Suprapubic skin (tissue), 4 donors: ENCODE measurements at regions not wholly inside any gene's neighbourhood (a gene's known extent, or its start where the extent isn't known, plus 50 kb on each side); places are given as distances from the start of the nearest gene placed in this dataset.

Experiments
- DNase-seq, 2 donors: peaks; one replicate each; pipeline ENCODE4 v3.0.0-alpha.2; 2019; ENCODE audit warnings: low spot score in 2 of 2
- H3K27ac ChIP-seq: fragments of 200-600 bp; sonication (generic); one replicate; pipeline ENCODE4 v1.5.1; 2019
- H3K27me3 ChIP-seq: fragments of 200-600 bp; sonication (generic); one replicate; pipeline ENCODE4 v1.5.1; 2019
- H3K36me3 ChIP-seq: fragments of 200-600 bp; sonication (generic); one replicate; pipeline ENCODE4 v1.5.1; 2019
- H3K4me1 ChIP-seq: fragments of 200-600 bp; sonication (generic); one replicate; pipeline ENCODE4 v1.5.1; 2019
- H3K4me3 ChIP-seq: fragments of 200-600 bp; sonication (generic); one replicate; pipeline ENCODE4 v1.5.1; 2019; ENCODE audit warnings: mild to moderate bottlenecking
- H3K9me3 ChIP-seq: fragments of 200-600 bp; sonication (generic); one replicate; pipeline ENCODE4 v1.5.1; 2019
- EP300 ChIP-seq: sonication (generic); formaldehyde crosslinking; IDR thresholded peaks from one replicate; pipeline ENCODE4 v1.6.1; 2017; ENCODE audit warnings: antibody characterized with exemption
- POLR2A ChIP-seq, 2 donors: fragments of 450-650 bp; IDR thresholded peaks; one replicate each; pipeline ENCODE4 v1.6.1; 2017; ENCODE audit warnings: antibody characterized with exemption in 2 of 2, mild to moderate bottlenecking in 2 of 2, moderate library complexity in 2 of 2
- POLR2AphosphoS5 ChIP-seq, 3 donors: sonication (generic); formaldehyde crosslinking; IDR thresholded peaks; one replicate each; pipeline ENCODE4 v1.6.1; 2017; ENCODE audit warnings: antibody characterized with exemption in 3 of 3
- WGBS: methylation state at CpG from one replicate; pipeline ENCODE4 v1.1.5; 2018; 5-methylcytosine and 5-hydroxymethylcytosine counted together
- TF ChIP-seq, protein P1 (sequence below), 2 donors: fragments of 200-600 bp in 1 of 2; fragments of 450-650 bp in 1 of 2; sonication (generic) in 1 of 2; IDR thresholded peaks; one replicate each; pipeline ENCODE4 v1.5.1; 2016 to 2019; ENCODE audit warnings: antibody characterized with exemption in 2 of 2, mild to moderate bottlenecking in 1 of 2, moderate library complexity in 1 of 2

DNA sequence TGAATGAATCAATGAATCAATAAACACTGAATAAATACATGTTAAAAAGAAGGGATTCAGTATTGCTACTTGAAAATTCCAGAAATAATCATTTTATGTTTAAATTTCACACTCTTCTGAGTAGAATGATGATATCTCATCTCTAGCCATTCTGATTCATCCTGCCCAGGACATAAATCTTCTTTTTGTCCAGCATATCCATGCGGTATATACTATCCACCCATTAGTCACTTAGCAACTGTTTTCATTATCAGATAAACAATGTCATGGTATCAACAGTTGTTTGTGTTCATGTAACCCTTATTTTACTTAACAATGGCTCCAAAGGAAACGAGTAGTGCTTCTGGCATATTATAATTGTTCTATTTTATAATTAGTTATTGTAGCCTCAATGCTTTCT, 432.4 kb upstream of the SMC2 start:
- Histone ChIP-seq H3K9me3 (peaks cover 5% of the 10 kb centered on the region), H3K36me3 (no peaks in the 10 kb centered on the region), H3K4me1 (no peaks in the 10 kb centered on the region), H3K4me3 (no peak overlapping the region), H3K27me3 (no peaks in the 10 kb centered on the region), H3K27ac (no peak overlapping the region)
- 71% methylated on average over 2 of the region's 2 CpGs for WGBS
- no peak for TF ChIP-seq POLR2A (IDR thresholded peaks at IDR 0.05)
- TF ChIP-seq POLR2AphosphoS5 (IDR thresholded peaks at IDR 0.05): no peak
- TF ChIP-seq, protein P1, sequence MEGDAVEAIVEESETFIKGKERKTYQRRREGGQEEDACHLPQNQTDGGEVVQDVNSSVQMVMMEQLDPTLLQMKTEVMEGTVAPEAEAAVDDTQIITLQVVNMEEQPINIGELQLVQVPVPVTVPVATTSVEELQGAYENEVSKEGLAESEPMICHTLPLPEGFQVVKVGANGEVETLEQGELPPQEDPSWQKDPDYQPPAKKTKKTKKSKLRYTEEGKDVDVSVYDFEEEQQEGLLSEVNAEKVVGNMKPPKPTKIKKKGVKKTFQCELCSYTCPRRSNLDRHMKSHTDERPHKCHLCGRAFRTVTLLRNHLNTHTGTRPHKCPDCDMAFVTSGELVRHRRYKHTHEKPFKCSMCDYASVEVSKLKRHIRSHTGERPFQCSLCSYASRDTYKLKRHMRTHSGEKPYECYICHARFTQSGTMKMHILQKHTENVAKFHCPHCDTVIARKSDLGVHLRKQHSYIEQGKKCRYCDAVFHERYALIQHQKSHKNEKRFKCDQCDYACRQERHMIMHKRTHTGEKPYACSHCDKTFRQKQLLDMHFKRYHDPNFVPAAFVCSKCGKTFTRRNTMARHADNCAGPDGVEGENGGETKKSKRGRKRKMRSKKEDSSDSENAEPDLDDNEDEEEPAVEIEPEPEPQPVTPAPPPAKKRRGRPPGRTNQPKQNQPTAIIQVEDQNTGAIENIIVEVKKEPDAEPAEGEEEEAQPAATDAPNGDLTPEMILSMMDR (IDR thresholded peaks at IDR 0.05): no peak
- TF ChIP-seq EP300: no peak
- DNase-seq: no peak

DNA sequence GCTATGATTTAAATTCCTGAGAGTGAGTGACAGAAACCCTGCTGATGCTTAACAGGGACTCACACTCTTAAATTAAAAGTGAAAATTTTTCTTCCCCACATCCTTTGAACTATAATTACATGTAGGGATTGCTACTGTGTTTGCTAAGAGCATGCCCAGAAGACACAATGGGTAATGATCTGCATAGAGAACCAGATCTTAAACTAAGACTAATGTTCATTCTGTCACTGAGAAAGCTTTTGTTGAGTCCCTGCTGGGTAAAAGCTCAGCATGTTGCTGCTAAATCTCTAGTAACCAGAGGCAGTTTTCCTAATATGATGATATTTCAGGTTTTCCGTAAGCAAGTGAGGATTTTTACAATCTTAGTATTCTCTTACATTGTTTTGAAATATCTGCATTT, 424.8 kb upstream of the SMC2 start:
- H3K36me3 ChIP-seq: no peaks in the 10 kb centered on the region
- no peaks in the 10 kb centered on the region for H3K4me1 ChIP-seq
- no peak overlapping the region for H3K27ac ChIP-seq
- 86% methylated on average over 1 of the region's 1 CpG for whole genome bisulfite sequencing
- H3K27me3 ChIP-seq: no peaks in the 10 kb centered on the region
- TF ChIP-seq, protein P1 (IDR thresholded peaks at IDR 0.05): no peak
- TF ChIP-seq POLR2A (IDR thresholded peaks at IDR 0.05): no peak
- no peak for TF ChIP-seq EP300
- no peak for TF ChIP-seq POLR2AphosphoS5 (IDR thresholded peaks at IDR 0.05)
- H3K4me3 ChIP-seq: no peak overlapping the region
- DNase-seq: no peak
- H3K9me3 ChIP-seq: no peaks in the 10 kb centered on the region

- H3K9me3 ChIP-seq: no peaks in the 10 kb centered on the region
- no peak overlapping the region for H3K27ac ChIP-seq
- H3K4me1 ChIP-seq: no peaks in the 10 kb centered on the region
- no peak overlapping the region for H3K4me3 ChIP-seq
- no peaks in the 10 kb centered on the region for H3K27me3 ChIP-seq
- H3K36me3 ChIP-seq: no peaks in the 10 kb centered on the region
- no peak for DNase-seq
- TF ChIP-seq POLR2AphosphoS5 (IDR thresholded peaks at IDR 0.05) (no peak), EP300 (no peak), POLR2A (IDR thresholded peaks at IDR 0.05) (no peak)
- TF ChIP-seq, protein P1 (IDR thresholded peaks at IDR 0.05): no peak
Observed at GRCh38 chr9:103674271-103674670, 419.8 kb upstream of the SMC2 start.

DNA sequence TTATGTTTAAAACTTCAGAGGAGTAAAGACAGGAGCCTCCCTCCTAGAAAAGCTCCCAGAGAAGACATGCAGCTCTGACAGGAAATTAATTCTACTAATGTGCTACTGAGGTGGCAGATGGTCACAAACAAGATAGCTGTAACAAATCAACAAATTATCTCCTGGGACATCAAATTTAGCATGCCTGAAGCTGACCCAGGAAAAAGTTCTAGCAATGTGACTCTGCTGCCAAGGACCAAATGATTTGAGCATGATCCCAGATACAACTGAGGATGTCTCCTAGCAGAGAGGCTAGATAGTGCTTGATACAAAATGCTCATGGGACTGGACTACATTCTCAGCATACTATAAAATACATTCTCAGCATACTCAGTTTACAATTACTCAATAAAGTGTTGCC, 413.5 kb upstream of the SMC2 start:
- Histone ChIP-seq H3K4me1 (no peaks in the 10 kb centered on the region), H3K27me3 (no peaks in the 10 kb centered on the region), H3K4me3 (no peak overlapping the region), H3K27ac (no peak overlapping the region), H3K36me3 (no peaks in the 10 kb centered on the region), H3K9me3 (no peaks in the 10 kb centered on the region)
- TF ChIP-seq POLR2AphosphoS5 (IDR thresholded peaks at IDR 0.05) (no peak), POLR2A (IDR thresholded peaks at IDR 0.05) (no peak), EP300 (no peak)
- TF ChIP-seq, protein P1 (IDR thresholded peaks at IDR 0.05): no peak
- no peak for DNase-seq

GRCh38 chr9:103681435-103681834, 412.7 kb upstream of the SMC2 start:
- no peak for DNase-seq
- no peaks in the 10 kb centered on the region for H3K27me3 ChIP-seq
- no peaks in the 10 kb centered on the region for H3K4me1 ChIP-seq
- no peak overlapping the region for H3K27ac ChIP-seq
- H3K9me3 ChIP-seq: no peaks in the 10 kb centered on the region
- no peak overlapping the region for H3K4me3 ChIP-seq
- WGBS: 68% methylated on average over 6 of the region's 6 CpGs
- H3K36me3 ChIP-seq: no peaks in the 10 kb centered on the region
- TF ChIP-seq, protein P1 (IDR thresholded peaks at IDR 0.05): no peak
- TF ChIP-seq EP300 (no peak), POLR2AphosphoS5 (IDR thresholded peaks at IDR 0.05) (no peak), POLR2A (IDR thresholded peaks at IDR 0.05) (no peak)
